ENCODE measurements at regions not wholly inside any gene's neighbourhood (a gene's known extent, or its start where the extent isn't known, plus 50 kb on each side); places are given as distances from the start of the nearest gene placed in this dataset.

GRCh38 chr6:76593668-76594067 is 521.2 kb upstream of the IMPG1 start:
- Mint-ChIP-seq H3K9me3 (peaks cover 11% of the 10 kb centered on the region), H3K4me1 (no peaks in the 10 kb centered on the region), H3K4me3 (no peak overlapping the region), H3K27me3 (ENCODE audit: low read depth) (no peaks in the 10 kb centered on the region), H3K27ac (ENCODE audit: unreplicated experiment) (no peak overlapping the region), H3K36me3 (ENCODE audit: low read depth) (no peaks in the 10 kb centered on the region)
- no peak for TF ChIP-seq CTCF (conservative IDR thresholded peaks at IDR 0.05)
- no peak for DNase-seq (ENCODE audit: low read depth, low spot score)

GRCh38 chr6:76592566-76592965 is 520.1 kb upstream of the IMPG1 start:
- peaks cover 11% of the 10 kb centered on the region for H3K9me3 Mint-ChIP-seq

GRCh38 chr6:76587271-76587670 is 514.8 kb upstream of the IMPG1 start:
- H3K9me3 Mint-ChIP-seq, result no peaks in the 10 kb centered on the region
- H3K27me3 Mint-ChIP-seq (ENCODE audit: low read depth), result no peaks in the 10 kb centered on the region
- no peak for DNase-seq (ENCODE audit: low read depth, low spot score)
- H3K4me3 Mint-ChIP-seq, result no peak overlapping the region
- no peak for TF ChIP-seq CTCF (conservative IDR thresholded peaks at IDR 0.05)
- H3K27ac Mint-ChIP-seq (ENCODE audit: unreplicated experiment), result no peak overlapping the region
- H3K36me3 Mint-ChIP-seq (ENCODE audit: low read depth), result no peaks in the 10 kb centered on the region
- no peaks in the 10 kb centered on the region for H3K4me1 Mint-ChIP-seq

More at GRCh38 chr6:76592566-76592965, 520.1 kb upstream of the IMPG1 start:
- Mint-ChIP-seq H3K27me3 (ENCODE audit: low read depth) (no peaks in the 10 kb centered on the region), H3K36me3 (ENCODE audit: low read depth) (no peaks in the 10 kb centered on the region), H3K4me3 (no peak overlapping the region), H3K27ac (ENCODE audit: unreplicated experiment) (no peak overlapping the region), H3K4me1 (no peaks in the 10 kb centered on the region)
- DNase-seq (ENCODE audit: low read depth, low spot score), result no peak
- no peak for TF ChIP-seq CTCF (conservative IDR thresholded peaks at IDR 0.05)

- DNase-seq (ENCODE audit: low read depth, low spot score), result no peak
- no peaks in the 10 kb centered on the region for H3K27me3 Mint-ChIP-seq (ENCODE audit: low read depth)
- no peaks in the 10 kb centered on the region for H3K9me3 Mint-ChIP-seq
- H3K4me3 Mint-ChIP-seq, result no peak overlapping the region
- no peak for TF ChIP-seq CTCF (conservative IDR thresholded peaks at IDR 0.05)
- H3K36me3 Mint-ChIP-seq (ENCODE audit: low read depth), result no peaks in the 10 kb centered on the region
- no peak overlapping the region for H3K27ac Mint-ChIP-seq (ENCODE audit: unreplicated experiment)
- no peaks in the 10 kb centered on the region for H3K4me1 Mint-ChIP-seq
Observed at GRCh38 chr6:76584121-76584520, 511.7 kb upstream of the IMPG1 start.

- Mint-ChIP-seq H3K4me1 (peaks cover 11% of the 10 kb centered on the region), H3K27me3 (ENCODE audit: low read depth) (no peaks in the 10 kb centered on the region)
Observed at GRCh38 chr6:76578746-76579145, 506.3 kb upstream of the IMPG1 start.

More at GRCh38 chr6:76578746-76579145, 506.3 kb upstream of the IMPG1 start:
- no peak for TF ChIP-seq CTCF (conservative IDR thresholded peaks at IDR 0.05)
- no peak for DNase-seq (ENCODE audit: low read depth, low spot score)
- no peaks in the 10 kb centered on the region for H3K36me3 Mint-ChIP-seq (ENCODE audit: low read depth)
- no peaks in the 10 kb centered on the region for H3K9me3 Mint-ChIP-seq
- no peak overlapping the region for H3K4me3 Mint-ChIP-seq
- H3K27ac Mint-ChIP-seq (ENCODE audit: unreplicated experiment), result no peak overlapping the region

All from neural crest cell (in vitro differentiated cells).